Fibroblast of skin of left biceps (primary cell): ENCODE measurements at regions not wholly inside any gene's neighbourhood (a gene's known extent, or its start where the extent isn't known, plus 50 kb on each side); places are given as distances from the start of the nearest gene placed in this dataset.
"Not testable (repeated sequence)": the region's sequence is repeated elsewhere in the genome, so short reads cannot be mapped to it uniquely, and the experiment has no call there.

Source experiments
- DNase-seq, 2 experiments: peaks; one replicate each; pipeline ENCODE4 v3.0.0-alpha.2; 2013; ENCODE audit warnings: low read depth in 2 of 2

GRCh38 chr2:39573276-39573675 is 92.4 kb upstream of the TMEM178A start:
- no peak for DNase-seq

GRCh38 chr2:39581866-39582265 is 83.9 kb upstream of the TMEM178A start:
- no peak for DNase-seq

GRCh38 chr2:39583213-39583612 is 82.5 kb upstream of the TMEM178A start:
- DNase-seq = no peak

GRCh38 chr2:39583781-39584180 is 81.9 kb upstream of the TMEM178A start:
- DNase-seq = no peak

GRCh38 chr2:39584283-39584965 is 81.3 kb upstream of the TMEM178A start:
- DNase-seq = peak; percentile 12 to 20

- not testable (repeated sequence) for DNase-seq
These were observed 80.2 kb upstream of the TMEM178A start for GRCh38 chr2:39585531-39585930.

GRCh38 chr2:39587168-39587567 is 78.5 kb upstream of the TMEM178A start:
- DNase-seq = no peak

- no peak for DNase-seq
These were observed 78.1 kb upstream of the TMEM178A start for GRCh38 chr2:39587641-39588040.

- peak; percentile 30 to 44 for DNase-seq
These were observed 72.0 kb upstream of the TMEM178A start for GRCh38 chr2:39593439-39594393.

- no peak for DNase-seq
These were observed 70.6 kb upstream of the TMEM178A start for GRCh38 chr2:39595116-39595515.

GRCh38 chr2:39597314-39597713 is 68.4 kb upstream of the TMEM178A start:
- DNase-seq = no peak

- DNase-seq = no peak
These were observed 63.1 kb upstream of the TMEM178A start for GRCh38 chr2:39602616-39603015.

GRCh38 chr2:39603436-39603835 is 62.3 kb upstream of the TMEM178A start:
- DNase-seq = no peak

- no peak for DNase-seq
These were observed 60.9 kb upstream of the TMEM178A start for GRCh38 chr2:39604866-39605265.

- DNase-seq = no peak
These were observed 59.1 kb upstream of the TMEM178A start for GRCh38 chr2:39606585-39606984.

GRCh38 chr2:39607538-39608262 is 58.0 kb upstream of the TMEM178A start:
- DNase-seq = no peak

- no peak for DNase-seq
These were observed 57.5 kb upstream of the TMEM178A start for GRCh38 chr2:39608263-39608575.

- DNase-seq = no peak
These were observed 56.9 kb upstream of the TMEM178A start for GRCh38 chr2:39608686-39609441.

GRCh38 chr2:39609917-39610316 is 55.8 kb upstream of the TMEM178A start:
- DNase-seq = no peak

- DNase-seq = no peak
These were observed 50.0 kb upstream of the TMEM178A start for GRCh38 chr2:39615675-39616074.
